Cardiac muscle cell (in vitro differentiated cells and primary cell): ENCODE measurements at regions not wholly inside any gene's neighbourhood (a gene's known extent, or its start where the extent isn't known, plus 50 kb on each side); places are given as distances from the start of the nearest gene placed in this dataset.

Experiments used
- DNase-seq, 2 donors: peaks; one replicate each; pipeline versions ENCODE4 v3.0.0 to v3.0.0-alpha.2; 2010 to 2017; ENCODE audit warnings: low read depth in 1 of 2, low spot score in 1 of 2
- H3K27ac ChIP-seq: fragments of 200-600 bp; sonication (generic); 2 replicates; pipeline ENCODE4 v1.5.1; 2016
- H3K27me3 ChIP-seq: fragments of 200-600 bp; sonication (generic); 2 replicates; pipeline ENCODE4 v1.6.0; 2016; ENCODE audit warnings: control low read depth
- H3K36me3 ChIP-seq: fragments of 200-600 bp; sonication (generic); 2 replicates; pipeline ENCODE4 v1.5.1; 2016; ENCODE audit warnings: control low read depth
- H3K4me1 ChIP-seq: fragments of 200-600 bp; sonication (generic); 2 replicates; pipeline ENCODE4 v1.8.1; 2017; ENCODE audit warnings: low read depth, mild to moderate bottlenecking, mixed run types
- H3K4me3 ChIP-seq: fragments of 200-600 bp; sonication (generic); 2 replicates; pipeline ENCODE4 v1.5.1; 2016; ENCODE audit warnings: mild to moderate bottlenecking
- H3K9me3 ChIP-seq: fragments of 200-600 bp; sonication (generic); 2 replicates; pipeline ENCODE4 v1.5.1; 2017; ENCODE audit warnings: low read depth, mild to moderate bottlenecking, control low read depth
- CTCF ChIP-seq: IDR thresholded peaks from 2 replicates; pipeline ENCODE4 v1.5.1; 2012; ENCODE audit warnings: low read depth, mild to moderate bottlenecking, low read length

- DNase-seq = no peak
- Histone ChIP-seq H3K36me3 (no peaks in the 10 kb centered on the region), H3K27me3 (no peaks in the 10 kb centered on the region), H3K4me1 (peaks cover 10% of the 10 kb centered on the region), H3K9me3 (no peaks in the 10 kb centered on the region), H3K27ac (no peak overlapping the region), H3K4me3 (no peak overlapping the region)
- no peak for TF ChIP-seq CTCF
Observed at GRCh38 chr2:75925331-75926024, 214.8 kb upstream of the GCFC2 start.

- no peaks in the 10 kb centered on the region for H3K36me3 ChIP-seq
- H3K4me1 ChIP-seq = peaks cover 10% of the 10 kb centered on the region
- H3K4me3 ChIP-seq = no peak overlapping the region
- no peak overlapping the region for H3K27ac ChIP-seq
- no peak for DNase-seq
- H3K27me3 ChIP-seq = no peaks in the 10 kb centered on the region
- no peaks in the 10 kb centered on the region for H3K9me3 ChIP-seq
- TF ChIP-seq CTCF = no peak
Observed at GRCh38 chr2:75922191-75922590, 211.5 kb upstream of the GCFC2 start.

GRCh38 chr2:75920859-75921551 lies 210.3 kb upstream of the GCFC2 start:
- Histone ChIP-seq H3K27me3 (no peaks in the 10 kb centered on the region), H3K27ac (peak overlapping the region; percentile 83), H3K4me1 (peaks cover 10% of the 10 kb centered on the region), H3K9me3 (no peaks in the 10 kb centered on the region), H3K36me3 (no peaks in the 10 kb centered on the region), H3K4me3 (no peak overlapping the region)
- DNase-seq = peak in 1 of 2 donors; percentile 29
- no peak for TF ChIP-seq CTCF

GRCh38 chr2:75915851-75916634 lies 205.3 kb upstream of the GCFC2 start:
- Histone ChIP-seq H3K9me3 (no peaks in the 10 kb centered on the region), H3K4me1 (peaks cover 5% of the 10 kb centered on the region), H3K4me3 (no peak overlapping the region), H3K36me3 (no peaks in the 10 kb centered on the region), H3K27me3 (no peaks in the 10 kb centered on the region), H3K27ac (no peak overlapping the region)
- DNase-seq = no peak
- TF ChIP-seq CTCF = no peak

- no peaks in the 10 kb centered on the region for H3K9me3 ChIP-seq
- peak; percentile 5 to 80 for DNase-seq
- no peaks in the 10 kb centered on the region for H3K27me3 ChIP-seq
- peak; percentile 33 for TF ChIP-seq CTCF
- H3K4me1 ChIP-seq = no peaks in the 10 kb centered on the region
- H3K4me3 ChIP-seq = no peak overlapping the region
- no peaks in the 10 kb centered on the region for H3K36me3 ChIP-seq
- no peak overlapping the region for H3K27ac ChIP-seq
Observed at GRCh38 chr2:75896779-75897366, 186.2 kb upstream of the GCFC2 start.
